Muscle of arm (tissue), 1 donor: ENCODE measurements at regions not wholly inside any gene's neighbourhood (a gene's known extent, or its start where the extent isn't known, plus 50 kb on each side); places are given as distances from the start of the nearest gene placed in this dataset.

Experiments used
- DNase-seq: peaks from one replicate; pipeline ENCODE4 v3.0.0-alpha.2; 2013

GRCh38 chr13:103203735-103204330 is 137.6 kb upstream of the SLC10A2 start:
- DNase-seq = no peak

GRCh38 chr13:103200118-103200885 is 134.1 kb upstream of the SLC10A2 start:
- no peak for DNase-seq

DNA sequence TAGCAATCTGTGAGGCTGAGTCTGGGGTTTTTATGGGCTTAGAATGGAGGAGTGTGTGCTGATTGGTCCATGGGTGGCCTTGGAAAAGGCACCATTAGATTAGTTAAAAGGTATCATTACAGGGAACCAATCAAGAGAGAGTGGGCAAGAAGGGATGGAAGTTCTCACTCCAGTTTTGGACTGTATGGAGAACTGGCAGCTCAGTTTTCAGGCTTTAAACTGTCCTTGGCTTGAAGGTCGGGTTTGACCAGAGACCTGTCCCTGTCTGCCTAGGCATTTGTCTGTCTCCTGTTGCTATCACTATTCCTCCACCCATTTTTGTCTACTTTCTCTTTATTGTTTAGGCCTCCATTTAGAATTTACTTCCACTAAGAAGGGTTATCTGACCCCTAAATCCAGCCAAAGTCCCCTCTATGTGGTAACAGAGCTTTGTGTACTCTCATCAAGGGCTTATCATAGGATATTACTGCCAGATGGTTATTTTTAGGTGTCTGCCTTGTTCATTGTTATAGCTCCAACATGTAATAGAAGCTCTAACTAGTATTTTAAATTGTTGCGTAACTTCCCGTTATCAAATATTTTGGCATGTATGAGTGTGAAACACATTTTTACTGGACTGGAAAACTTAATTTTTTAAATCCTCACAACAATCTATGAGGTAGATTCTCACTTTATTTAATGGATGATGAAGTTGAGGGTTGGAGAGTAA is 133.3 kb upstream of the SLC10A2 start:
- DNase-seq = no peak

DNA sequence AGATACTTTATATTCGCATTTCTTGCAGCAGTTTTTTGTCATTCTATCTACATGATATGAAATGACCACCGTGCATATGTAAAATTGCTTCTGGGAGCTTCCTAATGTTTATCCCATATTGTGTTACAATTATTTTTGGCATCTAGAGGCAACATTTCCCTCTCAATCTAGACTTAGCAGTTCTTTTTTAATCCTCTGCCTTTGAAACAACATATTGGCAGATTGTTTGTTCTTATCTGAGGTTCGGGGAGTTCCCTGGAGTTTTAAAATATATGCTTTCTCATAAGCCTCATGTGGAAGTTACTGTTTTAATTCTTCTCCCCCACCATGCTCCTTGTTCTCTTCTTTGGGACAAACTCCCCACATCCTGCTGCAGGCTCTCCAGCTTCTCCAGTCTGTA is 130.1 kb upstream of the SLC10A2 start:
- DNase-seq = no peak

GRCh38 chr13:103195762-103196161 is 129.5 kb upstream of the SLC10A2 start:
- no peak for DNase-seq

- DNase-seq = no peak
Measured at GRCh38 chr13:103194871-103195270, 128.7 kb upstream of the SLC10A2 start.

GRCh38 chr13:103192511-103193135 is 126.4 kb upstream of the SLC10A2 start:
- no peak for DNase-seq

DNA sequence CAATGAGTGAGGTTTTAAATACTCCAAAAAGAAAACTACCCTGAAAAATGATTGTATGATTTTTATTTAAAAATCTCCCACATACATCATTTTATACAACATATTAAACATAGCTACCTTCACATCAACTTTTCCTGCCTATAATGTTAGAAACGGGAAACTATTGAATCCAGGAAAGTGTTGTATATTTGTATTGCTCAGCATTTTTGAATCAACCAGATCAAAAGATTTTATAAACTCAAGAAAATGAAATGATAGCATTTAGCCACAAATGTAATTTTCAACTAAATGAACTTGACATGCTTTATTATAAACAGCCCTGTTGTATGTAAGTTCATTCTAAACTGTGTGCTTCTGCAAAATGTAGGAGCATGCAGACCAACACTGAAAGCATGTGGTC is 124.6 kb upstream of the SLC10A2 start:
- DNase-seq = no peak

- peak; percentile 47 for DNase-seq
Measured at GRCh38 chr13:103188713-103189326, 122.6 kb upstream of the SLC10A2 start.

GRCh38 chr13:103187721-103188156 is 121.5 kb upstream of the SLC10A2 start:
- no peak for DNase-seq

GRCh38 chr13:103184413-103184812 is 118.2 kb upstream of the SLC10A2 start:
- DNase-seq = no peak

- no peak for DNase-seq
Measured at GRCh38 chr13:103178986-103179943, 113.0 kb upstream of the SLC10A2 start.

DNA sequence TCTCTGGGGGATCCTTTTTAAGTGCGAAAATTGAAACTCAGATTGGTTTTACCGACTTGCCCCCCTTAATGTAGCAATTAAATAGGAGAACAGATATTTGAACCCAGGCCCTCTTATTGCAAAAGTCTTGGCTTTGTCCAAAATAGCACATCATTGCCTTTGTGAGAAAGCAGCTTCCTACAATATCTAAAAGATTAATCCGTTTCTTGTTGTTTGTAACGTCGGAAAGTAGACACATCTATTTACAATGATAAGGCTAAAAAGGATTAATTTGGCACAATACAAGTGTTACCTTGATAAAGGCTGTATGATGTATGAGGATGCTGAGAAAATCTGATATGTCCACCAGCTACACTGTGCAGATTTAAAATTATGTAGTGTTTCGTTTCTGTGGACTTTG is 108.7 kb upstream of the SLC10A2 start:
- no peak for DNase-seq

- DNase-seq = no peak
Measured at GRCh38 chr13:103168901-103169508, 102.8 kb upstream of the SLC10A2 start.

- DNase-seq = no peak
Measured at GRCh38 chr13:103164251-103164650, 98.0 kb upstream of the SLC10A2 start.

- DNase-seq = no peak
Measured at GRCh38 chr13:103161476-103161875, 95.3 kb upstream of the SLC10A2 start.

DNA sequence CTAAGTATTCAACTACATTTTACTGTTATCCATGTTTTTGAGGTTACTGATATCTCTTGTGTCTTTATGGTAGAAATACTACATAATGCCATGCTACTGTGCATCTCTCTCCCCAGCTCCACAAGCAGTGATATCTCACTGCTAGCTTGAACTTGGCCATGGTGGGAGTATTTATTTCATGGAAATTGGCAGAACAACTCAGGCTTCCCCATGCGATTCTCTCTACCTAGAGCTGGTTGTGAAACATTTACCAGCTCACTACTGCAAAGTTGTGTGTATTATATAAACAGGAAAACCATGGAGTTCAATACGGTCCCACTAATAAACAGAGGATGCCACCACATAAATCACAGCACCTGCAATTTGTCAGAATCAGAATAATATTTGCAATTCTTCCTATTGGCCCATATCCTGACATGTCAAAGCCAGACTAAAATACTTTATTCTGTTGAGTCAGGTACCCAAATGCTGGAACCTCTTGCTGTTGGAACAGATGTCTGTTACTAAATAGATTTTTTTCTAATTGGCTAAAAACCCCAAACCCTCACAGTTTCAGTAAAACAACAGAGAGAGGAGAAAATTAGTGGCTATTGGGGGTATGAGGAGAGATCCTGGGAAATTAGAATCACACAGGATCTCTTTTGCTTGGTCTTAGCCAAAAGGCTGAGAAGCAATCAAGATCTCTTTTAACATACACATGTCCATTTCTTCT is 91.4 kb upstream of the SLC10A2 start:
- DNase-seq = no peak

GRCh38 chr13:103157016-103157415 is 90.8 kb upstream of the SLC10A2 start:
- no peak for DNase-seq

GRCh38 chr13:103156346-103156998 is 90.3 kb upstream of the SLC10A2 start:
- no peak for DNase-seq
